ENCODE measurements at regions not wholly inside any gene's neighbourhood (a gene's known extent, or its start where the extent isn't known, plus 50 kb on each side); places are given as distances from the start of the nearest gene placed in this dataset.

GRCh38 chr18:55856229-55856628 is 268.2 kb upstream of the TCF4 start:
- ATAC-seq, result peak; percentile 57
- DNase-seq, result no peak
- H3K4me3 ChIP-seq, result no peak overlapping the region
- no peaks in the 10 kb centered on the region for H3K36me3 ChIP-seq
- no peaks in the 10 kb centered on the region for H3K27me3 ChIP-seq
- no peak for TF ChIP-seq CTCF (IDR thresholded peaks at IDR 0.05)
- H3K27ac ChIP-seq, result no peak overlapping the region
- H3K4me1 ChIP-seq, result no peaks in the 10 kb centered on the region
- intact Hi-C loops (cut with DNase I), result no loop called here
- H3K9me3 ChIP-seq, result no peaks in the 10 kb centered on the region

- DNase-seq (no peak), ATAC-seq (no peak)
- H3K27me3 ChIP-seq, result no peaks in the 10 kb centered on the region
- intact Hi-C loops (cut with DNase I), result no loop called here
- H3K4me3 ChIP-seq, result no peak overlapping the region
- no peaks in the 10 kb centered on the region for H3K9me3 ChIP-seq
- no peak overlapping the region for H3K27ac ChIP-seq
- TF ChIP-seq CTCF (IDR thresholded peaks at IDR 0.05), result no peak
- H3K4me1 ChIP-seq, result no peaks in the 10 kb centered on the region
- no peaks in the 10 kb centered on the region for H3K36me3 ChIP-seq
Measured at GRCh38 chr18:55853268-55853667, 265.3 kb upstream of the TCF4 start.

GRCh38 chr18:55850904-55851303 is 262.9 kb upstream of the TCF4 start:
- Histone ChIP-seq H3K4me3 (no peak overlapping the region), H3K4me1 (no peaks in the 10 kb centered on the region), H3K27ac (no peak overlapping the region), H3K27me3 (no peaks in the 10 kb centered on the region), H3K36me3 (no peaks in the 10 kb centered on the region), H3K9me3 (no peaks in the 10 kb centered on the region)
- ATAC-seq, result no peak
- TF ChIP-seq CTCF (IDR thresholded peaks at IDR 0.05), result no peak
- DNase-seq, result peak in 1 of 4 donors; percentile 26
- intact Hi-C loops (cut with DNase I), result no loop called here

DNA sequence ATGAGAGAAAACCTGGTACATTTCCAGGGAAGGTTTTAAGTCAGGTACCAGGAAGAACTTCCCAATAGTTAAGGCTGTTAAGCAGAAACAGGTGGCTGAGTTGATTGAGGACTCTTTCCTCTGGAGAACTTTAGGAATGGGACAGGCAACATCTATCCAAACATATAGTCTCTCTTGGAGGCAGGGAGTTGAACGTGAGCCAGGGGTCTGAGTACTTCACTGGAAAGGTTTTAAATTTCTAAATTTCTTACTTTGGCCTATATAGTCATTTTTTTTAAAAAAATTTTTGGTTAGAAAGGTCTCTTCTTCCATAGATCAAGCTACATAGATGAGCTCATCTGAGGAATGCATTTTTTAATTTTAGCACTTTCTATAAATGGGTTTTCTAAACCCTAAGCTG is 261.4 kb upstream of the TCF4 start:
- no peak for ATAC-seq
- Histone ChIP-seq H3K27me3 (no peaks in the 10 kb centered on the region), H3K36me3 (no peaks in the 10 kb centered on the region), H3K9me3 (no peaks in the 10 kb centered on the region), H3K4me1 (no peaks in the 10 kb centered on the region), H3K27ac (no peak overlapping the region), H3K4me3 (no peak overlapping the region)
- intact Hi-C loops (cut with DNase I), result no loop called here
- no peak for TF ChIP-seq CTCF (IDR thresholded peaks at IDR 0.05)
- no peak for DNase-seq

GRCh38 chr18:55847960-55848359 is 260.0 kb upstream of the TCF4 start:
- no peak overlapping the region for H3K4me3 ChIP-seq
- intact Hi-C loops (cut with DNase I), result no loop called here
- no peaks in the 10 kb centered on the region for H3K36me3 ChIP-seq
- H3K27ac ChIP-seq, result no peak overlapping the region
- no peak for TF ChIP-seq CTCF (IDR thresholded peaks at IDR 0.05)
- no peak for DNase-seq
- no peaks in the 10 kb centered on the region for H3K4me1 ChIP-seq
- H3K9me3 ChIP-seq, result no peaks in the 10 kb centered on the region
- no peak for ATAC-seq
- no peaks in the 10 kb centered on the region for H3K27me3 ChIP-seq
